ENCODE measurements at regions not wholly inside any gene's neighbourhood (a gene's known extent, or its start where the extent isn't known, plus 50 kb on each side); places are given as distances from the start of the nearest gene placed in this dataset.

DNA sequence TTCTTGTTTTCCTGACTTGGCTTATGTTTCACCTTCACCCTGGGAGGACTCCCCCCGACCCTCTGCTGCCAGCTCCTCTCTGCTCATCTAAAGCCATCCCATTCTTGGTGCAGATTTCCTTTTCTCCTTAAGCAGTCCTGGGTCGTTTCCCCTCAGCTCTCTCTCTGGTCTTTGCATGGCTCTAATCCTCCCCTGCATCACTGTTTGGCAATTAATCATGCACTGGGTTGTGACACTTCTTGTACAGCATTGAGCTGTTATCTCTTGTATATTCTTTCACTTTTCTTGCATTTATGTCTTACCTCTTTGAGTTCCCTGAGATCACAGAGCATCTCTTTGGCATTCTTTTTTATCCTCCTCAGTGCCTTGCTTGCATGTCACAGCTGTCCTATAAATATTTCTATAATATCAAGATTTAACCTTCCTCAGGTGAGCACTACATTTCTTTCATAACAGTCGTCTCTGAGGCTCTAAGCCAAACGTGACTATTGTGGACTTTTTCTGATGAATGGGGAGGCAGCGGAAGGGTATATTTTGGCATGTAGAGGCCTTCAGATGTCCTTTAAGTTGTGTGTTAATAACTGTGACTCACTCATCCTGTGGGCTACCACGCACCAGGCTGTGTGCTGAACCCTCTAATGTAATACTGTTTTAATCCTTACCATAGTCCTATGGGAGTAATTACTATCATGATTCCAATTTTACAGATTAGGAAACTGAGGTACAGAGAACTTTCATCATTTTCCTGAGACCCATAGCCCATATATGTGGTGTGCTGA lies 507.5 kb downstream of the SLC4A3 start:
- H4K5ac ChIP-seq (ENCODE audit: insufficient read length, low read depth, low read length): no peak overlapping the region
- Mint-ChIP-seq H3K9me3 (peaks cover 0 to 7% of the 10 kb centered on the region in 2 experiments; a peak in 3 of 5 replicates), H3K27ac (no peak overlapping the region), H3K4me1 (no peaks in the 10 kb centered on the region), H3K36me3 (ENCODE audit: insufficient read depth in 1 of 3, low read depth in 3 of 3) (peaks cover 0 to 4% (median 3%) of the 10 kb centered on the region in 3 experiments; a peak in 2 of 7 replicates), H3K4me3 (no peak overlapping the region), H3K27me3 (ENCODE audit: low read depth) (0 out of 2 replicates have a peak, but pooled peaks cover 1% of the 10 kb centered on the region)
- H2AFZ ChIP-seq (ENCODE audit: low read length): no peak overlapping the region
- no peak overlapping the region for H3K4ac ChIP-seq (ENCODE audit: low read depth, low read length)
- H3K9me3 ChIP-seq (ENCODE audit: control insufficient read depth, low read depth, low read length): no peaks in the 10 kb centered on the region
- no peak overlapping the region for H3K14ac ChIP-seq (ENCODE audit: insufficient read depth, low read length)
- H4K91ac ChIP-seq (ENCODE audit: insufficient read length, low read depth, low read length): no peak overlapping the region
- H3K4me1 ChIP-seq (ENCODE audit: insufficient read depth, low read length): no peaks in the 10 kb centered on the region
- H3K23me2 ChIP-seq (ENCODE audit: insufficient read length, low read depth, low read length, poor library complexity, severe bottlenecking): no peaks in the 10 kb centered on the region
- WGBS (ENCODE audit: extremely low coverage, insufficient read length, low lambda C conversion rate): no CpG with 5 or more reads among the region's 6 CpGs
- H2BK5ac ChIP-seq (ENCODE audit: insufficient read length, low read length): no peak overlapping the region
- DNase-seq: no peak
- H3K9ac ChIP-seq (ENCODE audit: extremely low read depth, insufficient read length, low read length): no peak overlapping the region
- H3T11ph ChIP-seq (ENCODE audit: low read length): no peak overlapping the region
- no peak overlapping the region for H2BK20ac ChIP-seq (ENCODE audit: low read depth, low read length, poor library complexity, severe bottlenecking)
- no peak overlapping the region for H3K4me2 ChIP-seq (ENCODE audit: insufficient read depth, insufficient read length, low read length)
- H3K23ac ChIP-seq (ENCODE audit: insufficient read length, low read depth, low read length): no peak overlapping the region
- H2BK120ac ChIP-seq (ENCODE audit: low read depth, low read length, poor library complexity, severe bottlenecking): no peak overlapping the region
- H4K8ac ChIP-seq (replicated peaks; ENCODE audit: insufficient read length, low read depth, low read length): no peak overlapping the region
- H3K27ac ChIP-seq (ENCODE audit: insufficient read length, low read depth, low read length): no peak overlapping the region
- H2BK12ac ChIP-seq (ENCODE audit: insufficient read length, low read depth, low read length): no peak overlapping the region
- H3K79me2 ChIP-seq (ENCODE audit: insufficient read depth, low read length): no peaks in the 10 kb centered on the region
- no peak for TF ChIP-seq CTCF (conservative IDR thresholded peaks at IDR 0.05)
- no peaks in the 10 kb centered on the region for H3K27me3 ChIP-seq (ENCODE audit: insufficient read depth, low read length)
- H3K79me1 ChIP-seq (ENCODE audit: insufficient read depth, low read depth, low read length, poor library complexity, severe bottlenecking): no peaks in the 10 kb centered on the region
- no peak overlapping the region for H2AK5ac ChIP-seq (ENCODE audit: insufficient read length, low read length)
- no peak overlapping the region for H3K18ac ChIP-seq (ENCODE audit: insufficient read length, low read depth, low read length)
- no peak overlapping the region for H3K56ac ChIP-seq (ENCODE audit: insufficient read length, low read depth, low read length)
- no peaks in the 10 kb centered on the region for H4K20me1 ChIP-seq (ENCODE audit: control insufficient read depth, insufficient read depth, insufficient read length)
- H2BK15ac ChIP-seq (ENCODE audit: low read depth, low read length): no peak overlapping the region
